GM23338 (cell line): ENCODE measurements at regions not wholly inside any gene's neighbourhood (a gene's known extent, or its start where the extent isn't known, plus 50 kb on each side); places are given as distances from the start of the nearest gene placed in this dataset.

Experiments
- ATAC-seq: fragments of 200-7000 bp; cut with Tn5 transposase; 3 replicates; pipeline ENCODE4 v1.9.1; 2020
- DNase-seq: peaks from one replicate; pipeline ENCODE4 v3.0.0-alpha.2; 2015; ENCODE audit warnings: low spot score
- H2AFZ ChIP-seq: fragments of 200-600 bp; sonication (generic); 2 replicates; pipeline ENCODE4 v1.8.0; 2016; ENCODE audit warnings: antibody characterized with exemption, mild to moderate bottlenecking, moderate library complexity
- H3F3A ChIP-seq: fragments of 200-600 bp; sonication (generic); replicated peaks from 2 replicates; pipeline ENCODE4 v1.8.0; 2017; ENCODE audit warnings: antibody characterized with exemption, mixed run types, low read depth
- H3K27ac ChIP-seq: fragments of 200-600 bp; sonication (generic); 2 replicates; pipeline ENCODE4 v1.6.1; 2016; ENCODE audit warnings: low read depth
- H3K27me3 ChIP-seq: fragments of 200-600 bp; sonication (generic); 2 replicates; pipeline ENCODE4 v1.8.0; 2016; ENCODE audit warnings: mild to moderate bottlenecking, mixed run types, moderate library complexity; ENCODE audit not compliant: insufficient read depth
- H3K36me3 ChIP-seq: fragments of 200-600 bp; sonication (generic); 2 replicates; pipeline ENCODE4 v1.8.0; 2016; ENCODE audit warnings: mild to moderate bottlenecking; ENCODE audit not compliant: insufficient read depth
- H3K4me1 ChIP-seq: fragments of 200-600 bp; sonication (generic); 2 replicates; pipeline ENCODE4 v1.8.0; 2016; ENCODE audit warnings: mild to moderate bottlenecking, moderate library complexity; ENCODE audit not compliant: insufficient read depth
- H3K4me2 ChIP-seq: fragments of 200-600 bp; sonication (generic); 2 replicates; pipeline ENCODE4 v1.7.1; 2017; ENCODE audit warnings: mixed run types
- H3K4me3 ChIP-seq: fragments of 200-600 bp; sonication (generic); 2 replicates; pipeline ENCODE4 v1.6.1; 2016; ENCODE audit warnings: mixed run types
- H3K79me2 ChIP-seq: fragments of 200-600 bp; sonication (generic); replicated peaks from 2 replicates; pipeline ENCODE4 v1.8.0; 2017; ENCODE audit warnings: mild to moderate bottlenecking; ENCODE audit not compliant: insufficient read depth
- H3K9me2 ChIP-seq: fragments of 200-600 bp; sonication (generic); 2 replicates; pipeline ENCODE4 v1.8.0; 2017; ENCODE audit not compliant: insufficient read depth
- H4K20me1 ChIP-seq: fragments of 200-600 bp; sonication (generic); replicated peaks from 2 replicates; pipeline ENCODE4 v1.8.0; 2017; ENCODE audit warnings: mild to moderate bottlenecking; ENCODE audit not compliant: insufficient read depth
- H3K27ac Mint-ChIP-seq: 2 replicates; pipeline ENCODE4 v1.8.0; 2020; ENCODE audit warnings: inconsistent platforms, mild to moderate bottlenecking, moderate library complexity, mixed read lengths
- H3K27me3 Mint-ChIP-seq: 3 replicates; pipeline ENCODE4 v1.8.0; 2022; ENCODE audit warnings: low read depth, mild to moderate bottlenecking, moderate library complexity, mixed read lengths, inconsistent platforms; ENCODE audit not compliant: insufficient read depth, poor library complexity
- H3K36me3 Mint-ChIP-seq: 3 replicates; pipeline ENCODE4 v1.8.0; 2021; ENCODE audit warnings: low read depth, mild to moderate bottlenecking, inconsistent platforms, moderate library complexity, mixed read lengths
- H3K4me1 Mint-ChIP-seq: 3 replicates; pipeline ENCODE4 v1.8.0; 2020; ENCODE audit warnings: mild to moderate bottlenecking, inconsistent platforms, mixed read lengths
- H3K4me3 Mint-ChIP-seq: 3 replicates; pipeline ENCODE4 v1.8.0; 2021; ENCODE audit warnings: moderate library complexity, mild to moderate bottlenecking, inconsistent platforms, mixed read lengths
- H3K9me3 Mint-ChIP-seq: 3 replicates; pipeline ENCODE4 v1.8.0; 2020; ENCODE audit warnings: moderate library complexity, mild to moderate bottlenecking, inconsistent platforms, mixed read lengths
- EZH2 ChIP-seq: fragments of 200-600 bp; sonication (generic); IDR thresholded peaks from one replicate; pipeline ENCODE4 v1.8.0; 2017; ENCODE audit warnings: antibody characterized with exemption, mild to moderate bottlenecking, low read depth; ENCODE audit not compliant: unreplicated experiment
- EZH2phosphoT487 ChIP-seq: fragments of 200-600 bp; sonication (generic); IDR thresholded peaks from one replicate; pipeline ENCODE4 v1.8.1; 2018; ENCODE audit warnings: antibody characterized with exemption; ENCODE audit not compliant: unreplicated experiment
- JUNB ChIP-seq: IDR thresholded peaks from one replicate; pipeline ENCODE4 v1.6.1; 2016; ENCODE audit warnings: antibody characterized with exemption; ENCODE audit not compliant: unreplicated experiment
- POLR2AphosphoS5 ChIP-seq: IDR thresholded peaks from 2 replicates; pipeline ENCODE4 v1.6.1; 2016; ENCODE audit warnings: antibody characterized with exemption, low read depth
- ZNF114 ChIP-seq: fragments of 250-450 bp; sonication (Bioruptor Pico); IDR thresholded peaks from 2 replicates; pipeline ENCODE4 v1.5.0; 2020; ENCODE audit warnings: mild to moderate bottlenecking, moderate library complexity
- ZNF462 ChIP-seq: fragments of 250-450 bp; sonication (Bioruptor Pico); IDR thresholded peaks from 2 replicates; pipeline ENCODE4 v1.5.0; 2020; ENCODE audit warnings: mild to moderate bottlenecking, moderate library complexity
- TF ChIP-seq, protein P1 (sequence below): IDR thresholded peaks from one replicate; pipeline ENCODE4 v1.6.1; 2018; ENCODE audit warnings: antibody characterized with exemption; ENCODE audit not compliant: unreplicated experiment
- TF ChIP-seq, protein P2 (sequence below), 2 experiments: fragments of 200-600 bp in 1 of 2; sonication (generic) in 1 of 2; conservative IDR thresholded peaks; 2 replicates each; pipeline versions ENCODE4 v1.5.1 to v1.6.1; 2016 to 2017; ENCODE audit warnings: antibody characterized with exemption in 2 of 2, low read depth in 2 of 2, mild to moderate bottlenecking in 2 of 2, moderate library complexity in 1 of 2

DNA sequence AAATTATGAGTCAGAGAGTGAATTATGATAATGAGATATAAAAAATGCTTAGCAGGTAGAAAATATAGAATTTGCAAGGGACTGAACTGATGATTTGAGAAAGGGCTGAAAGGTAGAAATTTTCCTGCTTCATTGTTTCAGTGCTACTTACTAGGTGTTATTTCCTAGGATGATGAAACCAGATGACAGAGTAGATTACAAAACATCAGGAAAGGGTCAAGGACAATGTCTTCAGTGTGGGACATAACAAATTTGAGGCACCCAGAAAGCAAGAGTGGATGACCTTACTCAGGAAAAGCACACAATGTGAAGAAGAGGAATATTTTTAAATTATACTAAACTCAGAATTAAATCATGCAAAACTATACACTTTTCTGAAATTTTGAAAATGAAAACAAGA is 102.1 kb downstream of the SHCBP1 start:
- Mint-ChIP-seq H3K4me1 (no peaks in the 10 kb centered on the region), H3K9me3 (peaks cover 88% of the 10 kb centered on the region), H3K36me3 (peaks cover 8% of the 10 kb centered on the region), H3K27me3 (no peaks in the 10 kb centered on the region), H3K27ac (no peak overlapping the region), H3K4me3 (no peak overlapping the region)
- H3K27me3 ChIP-seq, result no peaks in the 10 kb centered on the region
- H3K4me3 ChIP-seq, result no peak overlapping the region
- no peaks in the 10 kb centered on the region for H3K4me1 ChIP-seq
- H3K4me2 ChIP-seq, result no peak overlapping the region
- no peak overlapping the region for H3K27ac ChIP-seq
- H3K9me2 ChIP-seq, result no peaks in the 10 kb centered on the region
- no peak for ATAC-seq
- no peaks in the 10 kb centered on the region for H3F3A ChIP-seq
- no peak overlapping the region for H2AFZ ChIP-seq
- no peaks in the 10 kb centered on the region for H3K79me2 ChIP-seq
- DNase-seq, result no peak
- H3K36me3 ChIP-seq, result no peaks in the 10 kb centered on the region; the same call in 1 of the 2 replicates
- TF ChIP-seq EZH2 (no peak), JUNB (no peak), POLR2AphosphoS5 (no peak), ZNF462 (CRISPR knock-in tag) (no peak), EZH2phosphoT487 (no peak), ZNF114 (no peak)
- TF ChIP-seq, protein P1, sequence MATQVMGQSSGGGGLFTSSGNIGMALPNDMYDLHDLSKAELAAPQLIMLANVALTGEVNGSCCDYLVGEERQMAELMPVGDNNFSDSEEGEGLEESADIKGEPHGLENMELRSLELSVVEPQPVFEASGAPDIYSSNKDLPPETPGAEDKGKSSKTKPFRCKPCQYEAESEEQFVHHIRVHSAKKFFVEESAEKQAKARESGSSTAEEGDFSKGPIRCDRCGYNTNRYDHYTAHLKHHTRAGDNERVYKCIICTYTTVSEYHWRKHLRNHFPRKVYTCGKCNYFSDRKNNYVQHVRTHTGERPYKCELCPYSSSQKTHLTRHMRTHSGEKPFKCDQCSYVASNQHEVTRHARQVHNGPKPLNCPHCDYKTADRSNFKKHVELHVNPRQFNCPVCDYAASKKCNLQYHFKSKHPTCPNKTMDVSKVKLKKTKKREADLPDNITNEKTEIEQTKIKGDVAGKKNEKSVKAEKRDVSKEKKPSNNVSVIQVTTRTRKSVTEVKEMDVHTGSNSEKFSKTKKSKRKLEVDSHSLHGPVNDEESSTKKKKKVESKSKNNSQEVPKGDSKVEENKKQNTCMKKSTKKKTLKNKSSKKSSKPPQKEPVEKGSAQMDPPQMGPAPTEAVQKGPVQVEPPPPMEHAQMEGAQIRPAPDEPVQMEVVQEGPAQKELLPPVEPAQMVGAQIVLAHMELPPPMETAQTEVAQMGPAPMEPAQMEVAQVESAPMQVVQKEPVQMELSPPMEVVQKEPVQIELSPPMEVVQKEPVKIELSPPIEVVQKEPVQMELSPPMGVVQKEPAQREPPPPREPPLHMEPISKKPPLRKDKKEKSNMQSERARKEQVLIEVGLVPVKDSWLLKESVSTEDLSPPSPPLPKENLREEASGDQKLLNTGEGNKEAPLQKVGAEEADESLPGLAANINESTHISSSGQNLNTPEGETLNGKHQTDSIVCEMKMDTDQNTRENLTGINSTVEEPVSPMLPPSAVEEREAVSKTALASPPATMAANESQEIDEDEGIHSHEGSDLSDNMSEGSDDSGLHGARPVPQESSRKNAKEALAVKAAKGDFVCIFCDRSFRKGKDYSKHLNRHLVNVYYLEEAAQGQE, result no peak
- TF ChIP-seq, protein P2, sequence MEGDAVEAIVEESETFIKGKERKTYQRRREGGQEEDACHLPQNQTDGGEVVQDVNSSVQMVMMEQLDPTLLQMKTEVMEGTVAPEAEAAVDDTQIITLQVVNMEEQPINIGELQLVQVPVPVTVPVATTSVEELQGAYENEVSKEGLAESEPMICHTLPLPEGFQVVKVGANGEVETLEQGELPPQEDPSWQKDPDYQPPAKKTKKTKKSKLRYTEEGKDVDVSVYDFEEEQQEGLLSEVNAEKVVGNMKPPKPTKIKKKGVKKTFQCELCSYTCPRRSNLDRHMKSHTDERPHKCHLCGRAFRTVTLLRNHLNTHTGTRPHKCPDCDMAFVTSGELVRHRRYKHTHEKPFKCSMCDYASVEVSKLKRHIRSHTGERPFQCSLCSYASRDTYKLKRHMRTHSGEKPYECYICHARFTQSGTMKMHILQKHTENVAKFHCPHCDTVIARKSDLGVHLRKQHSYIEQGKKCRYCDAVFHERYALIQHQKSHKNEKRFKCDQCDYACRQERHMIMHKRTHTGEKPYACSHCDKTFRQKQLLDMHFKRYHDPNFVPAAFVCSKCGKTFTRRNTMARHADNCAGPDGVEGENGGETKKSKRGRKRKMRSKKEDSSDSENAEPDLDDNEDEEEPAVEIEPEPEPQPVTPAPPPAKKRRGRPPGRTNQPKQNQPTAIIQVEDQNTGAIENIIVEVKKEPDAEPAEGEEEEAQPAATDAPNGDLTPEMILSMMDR (conservative IDR thresholded peaks at IDR 0.05; ENCODE audit: low read depth in 2 of 2), result no peak
- no peaks in the 10 kb centered on the region for H4K20me1 ChIP-seq
